OCI-LY1 (cell line): ENCODE measurements at regions not wholly inside any gene's neighbourhood (a gene's known extent, or its start where the extent isn't known, plus 50 kb on each side); places are given as distances from the start of the nearest gene placed in this dataset.

Experiments
- H2AFZ ChIP-seq: fragments of 200-600 bp; sonication (generic), shearing (Covaris generic); 2 replicates; pipeline ENCODE4 v1.6.0; 2014; ENCODE audit warnings: antibody characterized with exemption, mild to moderate bottlenecking, low read length
- H3F3A ChIP-seq: fragments of 200-600 bp; sonication (generic), shearing (Covaris generic); 2 replicates; pipeline ENCODE4 v1.6.0; 2014; ENCODE audit warnings: mild to moderate bottlenecking, antibody characterized with exemption, low read length, moderate library complexity; ENCODE audit not compliant: insufficient read depth
- H3K27ac ChIP-seq: fragments of 200-600 bp; sonication (generic); 2 replicates; pipeline ENCODE4 v1.5.1; 2014; ENCODE audit warnings: low read length, mixed run types, mild to moderate bottlenecking, low read depth; ENCODE audit not compliant: poor library complexity, severe bottlenecking
- H3K27me3 ChIP-seq: fragments of 200-600 bp; sonication (generic); 2 replicates; pipeline ENCODE4 v1.6.0; 2014; ENCODE audit warnings: antibody characterized with exemption, mild to moderate bottlenecking, low read length, moderate library complexity; ENCODE audit not compliant: insufficient read depth
- H3K36me3 ChIP-seq: fragments of 200-600 bp; sonication (generic); 2 replicates; pipeline ENCODE4 v1.6.1; 2014; ENCODE audit warnings: mild to moderate bottlenecking, antibody characterized with exemption, low read length, moderate library complexity, mixed read lengths; ENCODE audit not compliant: insufficient read depth
- H3K4me1 ChIP-seq: fragments of 200-600 bp; sonication (generic); 2 replicates; pipeline ENCODE4 v1.5.1; 2014; ENCODE audit warnings: mild to moderate bottlenecking, low read length, moderate library complexity; ENCODE audit not compliant: insufficient read depth, severe bottlenecking
- H3K4me2 ChIP-seq: fragments of 200-600 bp; sonication (generic), shearing (Covaris generic); 2 replicates; pipeline ENCODE4 v1.6.1; 2014; ENCODE audit warnings: low read length
- H3K4me3 ChIP-seq: fragments of 200-600 bp; sonication (generic); 2 replicates; pipeline ENCODE4 v1.5.1; 2014; ENCODE audit warnings: low read length, low read depth, mild to moderate bottlenecking, mixed read lengths; ENCODE audit not compliant: poor library complexity, severe bottlenecking
- H3K79me2 ChIP-seq: fragments of 200-600 bp; shearing (Covaris generic); 2 replicates; pipeline ENCODE4 v1.6.1; 2016; ENCODE audit warnings: mixed run types, low read length, mixed read lengths; ENCODE audit not compliant: insufficient read depth
- H3K9ac ChIP-seq: fragments of 200-600 bp; sonication (generic), shearing (Covaris generic); 2 replicates; pipeline ENCODE4 v1.6.1; 2014; ENCODE audit warnings: mild to moderate bottlenecking, low read length, mixed read lengths
- H3K9me2 ChIP-seq: fragments of 200-600 bp; sonication (generic), shearing (Covaris generic); 2 replicates; pipeline ENCODE4 v1.6.1; 2014; ENCODE audit warnings: low read depth, mild to moderate bottlenecking, low read length, mixed read lengths
- H3K9me3 ChIP-seq: fragments of 200-600 bp; shearing (Covaris generic); 2 replicates; pipeline ENCODE4 v1.6.1; 2014; ENCODE audit warnings: low read length, mixed read lengths
- H4K20me1 ChIP-seq: fragments of 200-600 bp; sonication (generic), shearing (Covaris generic); 2 replicates; pipeline ENCODE4 v1.6.0; 2016; ENCODE audit warnings: mild to moderate bottlenecking, low read length; ENCODE audit not compliant: insufficient read depth
- EZH2 ChIP-seq: fragments of 200-600 bp; sonication (generic), shearing (Covaris generic); IDR thresholded peaks from 2 replicates; pipeline ENCODE4 v1.8.0; 2017; ENCODE audit warnings: borderline replicate concordance, mixed run types, mild to moderate bottlenecking, antibody characterized with exemption, low read length, moderate library complexity, mixed read lengths
- TF ChIP-seq, protein P1 (sequence below): fragments of 200-600 bp; sonication (generic), shearing (Covaris generic); IDR thresholded peaks from 2 replicates; pipeline ENCODE4 v1.5.1; 2017; ENCODE audit warnings: mild to moderate bottlenecking, antibody characterized with exemption, low read length, moderate library complexity, mixed read lengths

DNA sequence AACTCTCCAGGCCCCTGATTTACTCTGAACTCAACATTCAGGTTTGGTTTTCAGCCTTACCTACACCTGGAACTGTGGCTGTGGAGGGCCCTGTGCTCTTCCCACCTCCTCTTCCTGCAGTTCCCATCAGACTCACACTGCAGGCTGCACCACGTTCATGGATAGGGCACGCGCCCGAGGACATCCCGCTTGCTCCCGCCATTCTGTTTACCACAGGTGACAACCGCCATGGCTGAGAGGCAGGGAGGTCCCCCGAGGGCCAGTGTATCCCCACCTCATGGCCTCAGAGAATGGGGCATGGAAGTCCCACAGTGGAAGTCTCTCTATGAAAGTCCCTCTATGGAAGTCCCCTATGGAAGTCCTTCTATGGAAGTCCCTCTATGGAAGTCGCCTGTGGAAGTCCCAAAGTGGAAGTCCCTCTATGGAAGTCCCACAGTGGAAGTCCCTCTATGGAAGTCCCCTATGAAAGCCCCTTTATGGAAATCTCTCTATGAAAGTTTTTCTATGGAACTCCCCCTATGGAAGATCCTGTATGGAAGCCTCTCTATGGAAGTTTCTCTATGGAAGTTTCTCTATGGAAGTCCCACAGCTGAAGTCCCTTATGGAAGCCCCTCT is 358.4 kb upstream of the SALL3 start:
- H3F3A ChIP-seq: no peaks in the 10 kb centered on the region
- H3K36me3 ChIP-seq: no peaks in the 10 kb centered on the region
- no peaks in the 10 kb centered on the region for H3K9me2 ChIP-seq
- no peak overlapping the region for H3K27ac ChIP-seq
- H3K4me3 ChIP-seq: no peak overlapping the region
- no peaks in the 10 kb centered on the region for H3K79me2 ChIP-seq
- H3K27me3 ChIP-seq: no peaks in the 10 kb centered on the region
- H4K20me1 ChIP-seq: no peaks in the 10 kb centered on the region
- no peak overlapping the region for H3K4me2 ChIP-seq
- H3K9ac ChIP-seq: no peak overlapping the region
- H3K4me1 ChIP-seq: no peaks in the 10 kb centered on the region
- peaks cover 3% of the 10 kb centered on the region; the same call in 1 of the 2 replicates for H3K9me3 ChIP-seq
- TF ChIP-seq, protein P1, sequence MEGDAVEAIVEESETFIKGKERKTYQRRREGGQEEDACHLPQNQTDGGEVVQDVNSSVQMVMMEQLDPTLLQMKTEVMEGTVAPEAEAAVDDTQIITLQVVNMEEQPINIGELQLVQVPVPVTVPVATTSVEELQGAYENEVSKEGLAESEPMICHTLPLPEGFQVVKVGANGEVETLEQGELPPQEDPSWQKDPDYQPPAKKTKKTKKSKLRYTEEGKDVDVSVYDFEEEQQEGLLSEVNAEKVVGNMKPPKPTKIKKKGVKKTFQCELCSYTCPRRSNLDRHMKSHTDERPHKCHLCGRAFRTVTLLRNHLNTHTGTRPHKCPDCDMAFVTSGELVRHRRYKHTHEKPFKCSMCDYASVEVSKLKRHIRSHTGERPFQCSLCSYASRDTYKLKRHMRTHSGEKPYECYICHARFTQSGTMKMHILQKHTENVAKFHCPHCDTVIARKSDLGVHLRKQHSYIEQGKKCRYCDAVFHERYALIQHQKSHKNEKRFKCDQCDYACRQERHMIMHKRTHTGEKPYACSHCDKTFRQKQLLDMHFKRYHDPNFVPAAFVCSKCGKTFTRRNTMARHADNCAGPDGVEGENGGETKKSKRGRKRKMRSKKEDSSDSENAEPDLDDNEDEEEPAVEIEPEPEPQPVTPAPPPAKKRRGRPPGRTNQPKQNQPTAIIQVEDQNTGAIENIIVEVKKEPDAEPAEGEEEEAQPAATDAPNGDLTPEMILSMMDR: no peak
- no peak for TF ChIP-seq EZH2
- H2AFZ ChIP-seq: no peak overlapping the region

DNA sequence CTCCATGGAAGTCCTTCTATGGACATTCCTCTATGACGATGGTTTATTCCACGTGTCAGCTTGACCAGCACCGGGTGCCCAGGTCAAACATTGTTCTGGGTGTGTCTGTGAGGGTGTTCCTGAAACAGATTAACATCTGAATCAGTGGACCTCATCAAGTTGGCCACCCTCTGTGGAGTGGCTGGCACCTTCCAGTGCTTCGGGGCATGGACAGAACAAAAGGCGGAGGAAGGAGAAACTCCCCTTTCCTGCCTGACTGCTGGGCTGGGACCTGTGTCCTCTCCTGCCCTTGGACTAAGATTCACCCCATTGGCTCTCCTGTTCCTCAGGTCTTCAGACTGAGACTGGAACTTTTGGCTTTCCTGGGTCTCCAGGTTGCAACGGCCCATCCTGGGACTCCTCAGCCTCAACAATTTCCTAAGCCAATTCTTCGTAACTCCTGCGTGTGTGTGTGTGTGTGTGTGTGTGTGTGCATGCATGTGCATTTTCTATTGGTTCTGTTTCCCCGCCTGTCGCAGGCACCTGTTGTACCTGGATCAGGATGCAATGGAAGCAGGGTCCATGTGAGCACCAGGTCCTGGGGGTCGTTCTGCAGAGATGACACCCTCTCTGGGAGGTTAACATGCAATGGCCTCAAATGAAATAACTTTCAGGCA is 357.2 kb upstream of the SALL3 start:
- Histone ChIP-seq H3K27me3 (no peaks in the 10 kb centered on the region), H2AFZ (no peak overlapping the region)
- TF ChIP-seq, protein P1: no peak
- no peak for TF ChIP-seq EZH2

DNA sequence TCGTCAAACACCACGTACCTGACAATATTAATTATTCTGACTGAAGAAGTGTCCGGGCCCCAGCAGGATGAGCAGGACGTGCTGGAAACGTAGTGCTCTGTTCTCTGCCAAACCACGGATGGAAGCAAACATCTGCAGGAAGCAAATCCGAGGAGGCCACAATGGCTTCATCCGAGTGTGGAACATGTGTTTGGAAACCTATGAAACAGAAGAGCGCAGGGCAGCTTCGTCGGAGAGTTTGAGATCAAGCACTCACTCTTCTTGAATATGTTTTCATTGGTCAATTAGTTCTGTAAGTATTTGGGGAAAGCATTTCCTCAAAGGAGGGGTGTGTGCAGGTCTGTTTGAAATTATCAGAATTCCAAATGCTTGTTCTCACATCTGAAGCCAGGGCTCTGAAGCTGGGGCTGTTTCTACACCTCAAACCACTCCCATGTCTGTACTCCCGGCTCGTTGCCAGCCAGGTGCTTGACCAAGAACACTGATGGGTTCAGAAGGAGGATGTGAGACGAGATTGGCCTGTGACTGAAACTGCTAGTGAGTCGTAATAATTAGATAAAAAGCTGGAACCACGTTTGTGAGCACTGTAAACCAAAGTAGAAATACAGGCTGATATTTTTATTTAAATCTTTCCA is 356.6 kb upstream of the SALL3 start:
- Histone ChIP-seq H3K27me3 (no peaks in the 10 kb centered on the region), H3K27ac (no peak overlapping the region), H2AFZ (no peak overlapping the region)

More for the DNA sequence above, 357.2 kb upstream of the SALL3 start:
- H3K36me3 ChIP-seq: no peaks in the 10 kb centered on the region
- no peak overlapping the region for H3K9ac ChIP-seq
- no peaks in the 10 kb centered on the region for H4K20me1 ChIP-seq
- no peaks in the 10 kb centered on the region for H3K79me2 ChIP-seq
- H3K9me2 ChIP-seq: no peaks in the 10 kb centered on the region
- H3K9me3 ChIP-seq: no peaks in the 10 kb centered on the region
- no peaks in the 10 kb centered on the region for H3K4me1 ChIP-seq
- no peak overlapping the region for H3K4me3 ChIP-seq
- no peak overlapping the region for H3K4me2 ChIP-seq
- no peaks in the 10 kb centered on the region for H3F3A ChIP-seq
- H3K27ac ChIP-seq: no peak overlapping the region

More for the DNA sequence above, 356.6 kb upstream of the SALL3 start:
- H3K9me2 ChIP-seq: no peaks in the 10 kb centered on the region
- H3F3A ChIP-seq: no peaks in the 10 kb centered on the region
- TF ChIP-seq EZH2: no peak
- TF ChIP-seq, protein P1: no peak
- no peaks in the 10 kb centered on the region for H3K4me1 ChIP-seq
- no peaks in the 10 kb centered on the region for H4K20me1 ChIP-seq
- H3K36me3 ChIP-seq: no peaks in the 10 kb centered on the region
- H3K79me2 ChIP-seq: no peaks in the 10 kb centered on the region
- no peaks in the 10 kb centered on the region for H3K9me3 ChIP-seq
- H3K9ac ChIP-seq: no peak overlapping the region
- no peak overlapping the region for H3K4me3 ChIP-seq
- no peak overlapping the region for H3K4me2 ChIP-seq
